B cell (primary cell): ENCODE measurements at regions not wholly inside any gene's neighbourhood (a gene's known extent, or its start where the extent isn't known, plus 50 kb on each side); places are given as distances from the start of the nearest gene placed in this dataset.

Source experiments
- ATAC-seq: fragments of 200-7000 bp; cut with Tn5 transposase; one replicate; pipeline ENCODE4 v1.10.0; 2021; ENCODE audit warnings: low read depth, mild to moderate bottlenecking, moderate number of reproducible peaks, moderate library complexity
- CTCF ChIA-PET: fragments of 350-600 bp; sonication (Branson Sonifier 250); formaldehyde crosslinking; loops from one replicate; lab custom pipeline; 2021; ENCODE audit warnings: antibody characterized with exemption, inconsistent platforms; lab: Charles Lee
- POLR2A ChIA-PET: fragments of 350-600 bp; sonication (Branson Sonifier 250); formaldehyde crosslinking; loops from one replicate; lab custom pipeline; 2021; ENCODE audit warnings: antibody characterized with exemption; lab: Charles Lee
- DNase-seq: peaks from one replicate; pipeline ENCODE4 v3.0.0; 2013
- H2AFZ ChIP-seq: 2 replicates; pipeline ENCODE4 v1.6.1; 2012; ENCODE audit warnings: mild to moderate bottlenecking, low read depth, low read length; ENCODE audit not compliant: insufficient read depth, poor library complexity, severe bottlenecking
- H3K27ac ChIP-seq, 2 donors: 1 replicate in 1 of 2; 2 replicates in 1 of 2; pipeline ENCODE4 v1.5.1; 2012 to 2013; ENCODE audit warnings: low read length in 2 of 2, mild to moderate bottlenecking in 2 of 2, moderate library complexity in 1 of 2
- H3K27me3 ChIP-seq, 4 experiments: fragments of 200-600 bp in 1 of 4; sonication (generic) in 1 of 4; replicated peaks in 1 of 4; 1 replicate in 2 of 4; 2 replicates in 2 of 4; pipeline versions ENCODE4 v1.6.1 to v1.7.0; 2013 to 2016; ENCODE audit warnings: low read length in 3 of 4, mild to moderate bottlenecking in 2 of 4, mixed read lengths in 1 of 4, moderate library complexity in 1 of 4; ENCODE audit not compliant: insufficient read depth in 4 of 4, control insufficient read depth in 3 of 4; ENCODE audit errors: control extremely low read depth in 1 of 4
- H3K36me3 ChIP-seq, 2 experiments: replicated peaks in 1 of 2; 1 replicate in 1 of 2; 2 replicates in 1 of 2; pipeline versions ENCODE4 v1.6.1 to v1.7.1; 2013; ENCODE audit warnings: low read length in 1 of 2; ENCODE audit not compliant: insufficient read depth in 2 of 2, control insufficient read depth in 1 of 2; ENCODE audit errors: control extremely low read depth in 1 of 2, extremely low read depth in 1 of 2
- H3K4me1 ChIP-seq, 2 donors: fragments of 200-600 bp in 1 of 2; sonication (generic) in 1 of 2; 1 replicate in 1 of 2; 2 replicates in 1 of 2; pipeline versions ENCODE4 v1.5.1 to v1.6.1; 2013 to 2017; ENCODE audit warnings: low read length in 2 of 2; ENCODE audit not compliant: control insufficient read depth in 2 of 2, insufficient read depth in 2 of 2
- H3K4me2 ChIP-seq: replicated peaks from 2 replicates; pipeline ENCODE3; 2012; ENCODE audit warnings: mild to moderate bottlenecking, low read depth, low read length; ENCODE audit not compliant: poor library complexity, severe bottlenecking
- H3K4me3 ChIP-seq, 5 experiments: fragments of 200-600 bp in 1 of 5; sonication (generic) in 1 of 5; 1 replicate in 3 of 5; 2 replicates in 2 of 5; pipeline versions ENCODE4 v1.5.1 to v1.7.0; 2011 to 2016; ENCODE audit warnings: low read length in 4 of 5, mild to moderate bottlenecking in 4 of 5, low read depth in 2 of 5, control low read depth in 1 of 5, moderate library complexity in 1 of 5; ENCODE audit not compliant: insufficient read depth in 1 of 5; ENCODE audit errors: control extremely low read depth in 1 of 5, extremely low read depth in 1 of 5
- H3K79me2 ChIP-seq: fragments of 200-600 bp; sonication (generic); one replicate; pipeline ENCODE4 v1.6.0; 2016; ENCODE audit warnings: low read length; ENCODE audit not compliant: control insufficient read depth, insufficient read depth
- H3K9ac ChIP-seq: fragments of 200-600 bp; sonication (generic); 2 replicates; pipeline ENCODE4 v1.6.1; 2017; ENCODE audit warnings: mild to moderate bottlenecking, low read length, moderate library complexity
- H3K9me3 ChIP-seq, 3 donors: one replicate each; pipeline versions ENCODE4 v1.6.1 to v1.7.1; 2013; ENCODE audit warnings: low read length in 2 of 3; ENCODE audit not compliant: control insufficient read depth in 2 of 3, insufficient read depth in 1 of 3; ENCODE audit errors: control extremely low read depth in 1 of 3
- H4K20me1 ChIP-seq: 2 replicates; pipeline ENCODE4 v1.6.0; 2012; ENCODE audit warnings: mild to moderate bottlenecking, low read length; ENCODE audit not compliant: insufficient read depth, control insufficient read depth, poor library complexity, severe bottlenecking
- H3K27ac Mint-ChIP-seq: one replicate; pipeline ENCODE4 v1.8.0; 2021; ENCODE audit warnings: mixed read lengths
- H3K27me3 Mint-ChIP-seq: one replicate; pipeline ENCODE4 v1.8.0; 2021; ENCODE audit warnings: mixed read lengths
- H3K4me1 Mint-ChIP-seq: one replicate; pipeline ENCODE4 v1.8.0; 2021; ENCODE audit warnings: mixed read lengths
- H3K4me3 Mint-ChIP-seq: one replicate; pipeline ENCODE4 v1.8.0; 2021; ENCODE audit warnings: mixed read lengths
- H3K9me3 Mint-ChIP-seq: one replicate; pipeline ENCODE4 v1.8.0; 2022; ENCODE audit warnings: mixed read lengths; ENCODE audit not compliant: insufficient read depth
- EZH2 ChIP-seq: IDR thresholded peaks from 2 replicates; pipeline ENCODE4 v1.6.1; 2012; ENCODE audit warnings: borderline replicate concordance, low read depth, mild to moderate bottlenecking, moderate library complexity, low read length; ENCODE audit not compliant: insufficient read depth, poor library complexity, severe bottlenecking
- WGBS: methylation state at CpG from one replicate; pipeline ENCODE4 v1.1.5; 2013; ENCODE audit warnings: missing lambda C conversion rate; ENCODE audit not compliant: insufficient coverage; 5-methylcytosine and 5-hydroxymethylcytosine counted together
- intact Hi-C: fragments of 100-400 bp; cut with micrococcal nuclease; formaldehyde crosslinking; loops from one replicate; pipeline ENCODE4 v1.10.0; 2022
- TF ChIP-seq, protein P1 (sequence below): fragments of 200-600 bp; IDR thresholded peaks from one replicate; pipeline ENCODE4 v1.8.0; 2022; ENCODE audit warnings: antibody characterized with exemption, mild to moderate bottlenecking

DNA sequence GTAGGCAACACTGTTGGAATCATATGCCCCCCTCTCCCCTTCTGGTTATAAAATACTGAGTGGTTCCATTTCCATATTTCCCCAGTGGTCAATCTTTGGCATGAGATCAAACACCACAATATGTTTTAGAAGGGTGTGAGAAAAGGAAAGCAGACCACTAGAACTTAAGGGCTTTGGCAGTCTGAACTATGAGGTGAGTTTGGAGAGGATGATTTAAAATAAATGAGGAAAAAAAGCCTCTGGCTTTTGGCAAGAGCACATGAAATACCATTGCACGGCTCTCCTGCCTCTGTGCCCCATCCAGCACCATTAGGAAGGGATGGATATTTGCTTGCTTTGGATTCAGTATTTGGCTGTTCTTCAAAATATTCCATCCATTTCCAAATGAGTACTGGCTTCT, 339.5 kb upstream of the C1orf87 start:
- Mint-ChIP-seq H3K4me1 (no peaks in the 10 kb centered on the region), H3K9me3 (no peaks in the 10 kb centered on the region), H3K27me3 (no peaks in the 10 kb centered on the region), H3K4me3 (no peak overlapping the region), H3K27ac (no peak overlapping the region)
- Histone ChIP-seq H3K4me2 (no peak overlapping the region), H3K9ac (no peak overlapping the region), H3K4me3 (no peak overlapping the region), H3K9me3 (no peaks in the 10 kb centered on the region), H3K27me3 (no peaks in the 10 kb centered on the region), H3K36me3 (no peaks in the 10 kb centered on the region), H3K4me1 (no peaks in the 10 kb centered on the region), H3K27ac (no peak overlapping the region), H4K20me1 (no peaks in the 10 kb centered on the region), H2AFZ (no peak overlapping the region), H3K79me2 (no peaks in the 10 kb centered on the region)
- intact Hi-C loops = no loop called here
- DNase-seq = no peak
- no peak for ATAC-seq
- ChIA-PET CTCF (interaction anchor here (0.7 kb wide), 1 partner anchor 783 kb away, joined by 3 read pairs; no protein-coding TSS in a partner anchor), POLR2A (no interaction called here)
- TF ChIP-seq, protein P1, sequence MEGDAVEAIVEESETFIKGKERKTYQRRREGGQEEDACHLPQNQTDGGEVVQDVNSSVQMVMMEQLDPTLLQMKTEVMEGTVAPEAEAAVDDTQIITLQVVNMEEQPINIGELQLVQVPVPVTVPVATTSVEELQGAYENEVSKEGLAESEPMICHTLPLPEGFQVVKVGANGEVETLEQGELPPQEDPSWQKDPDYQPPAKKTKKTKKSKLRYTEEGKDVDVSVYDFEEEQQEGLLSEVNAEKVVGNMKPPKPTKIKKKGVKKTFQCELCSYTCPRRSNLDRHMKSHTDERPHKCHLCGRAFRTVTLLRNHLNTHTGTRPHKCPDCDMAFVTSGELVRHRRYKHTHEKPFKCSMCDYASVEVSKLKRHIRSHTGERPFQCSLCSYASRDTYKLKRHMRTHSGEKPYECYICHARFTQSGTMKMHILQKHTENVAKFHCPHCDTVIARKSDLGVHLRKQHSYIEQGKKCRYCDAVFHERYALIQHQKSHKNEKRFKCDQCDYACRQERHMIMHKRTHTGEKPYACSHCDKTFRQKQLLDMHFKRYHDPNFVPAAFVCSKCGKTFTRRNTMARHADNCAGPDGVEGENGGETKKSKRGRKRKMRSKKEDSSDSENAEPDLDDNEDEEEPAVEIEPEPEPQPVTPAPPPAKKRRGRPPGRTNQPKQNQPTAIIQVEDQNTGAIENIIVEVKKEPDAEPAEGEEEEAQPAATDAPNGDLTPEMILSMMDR = no peak
- no peak for TF ChIP-seq EZH2
- WGBS = 60% methylated on average over 1 of the region's 1 CpG

DNA sequence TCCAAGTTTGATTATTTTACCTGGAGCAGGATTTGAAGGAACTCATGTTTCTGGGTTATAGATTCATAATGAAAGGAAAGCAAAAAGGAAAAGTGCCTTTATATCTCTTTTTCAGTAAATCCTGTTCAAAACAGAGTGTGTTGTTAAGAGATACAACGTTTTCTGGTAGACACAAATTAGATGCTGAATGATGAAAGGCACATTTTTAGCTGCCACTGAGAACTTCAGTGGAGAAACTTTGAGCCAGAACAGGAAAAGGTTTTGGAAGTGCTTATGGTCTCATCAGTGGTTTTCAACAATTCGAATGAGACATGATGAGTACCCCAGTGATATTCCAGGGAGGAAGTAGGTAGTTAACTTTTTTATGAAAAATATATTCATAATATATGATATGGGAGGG, 338.0 kb upstream of the C1orf87 start:
- Mint-ChIP-seq H3K4me3 (no peak overlapping the region), H3K4me1 (no peaks in the 10 kb centered on the region), H3K27ac (no peak overlapping the region), H3K9me3 (no peaks in the 10 kb centered on the region), H3K27me3 (no peaks in the 10 kb centered on the region)
- ATAC-seq (no peak), DNase-seq (no peak)
- Histone ChIP-seq H3K4me1 (no peaks in the 10 kb centered on the region), H3K4me2 (no peak overlapping the region), H3K27ac (no peak overlapping the region), H3K9me3 (no peaks in the 10 kb centered on the region), H3K79me2 (no peaks in the 10 kb centered on the region), H4K20me1 (no peaks in the 10 kb centered on the region), H3K4me3 (no peak overlapping the region), H3K27me3 (no peaks in the 10 kb centered on the region), H3K9ac (no peak overlapping the region), H3K36me3 (no peaks in the 10 kb centered on the region), H2AFZ (no peak overlapping the region)
- POLR2A ChIA-PET = no interaction called here
- intact Hi-C loops = no loop called here
- CTCF ChIA-PET = no interaction called here
- WGBS = 33% methylated on average over 1 of the region's 2 CpGs
- TF ChIP-seq, protein P1 = no peak
- no peak for TF ChIP-seq EZH2
